ENCODE measurements at regions not wholly inside any gene's neighbourhood (a gene's known extent, or its start where the extent isn't known, plus 50 kb on each side); places are given as distances from the start of the nearest gene placed in this dataset.
A peak's percentile ranks its signal among the peaks of the same experiment; 100 is the strongest.

- DNase-seq: no peak
These were observed 206.4 kb upstream of the BCOR start for GRCh38 chrX:40304115-40304514.

- peak in 1 of 2 experiments; percentile 22 for DNase-seq
These were observed 205.7 kb upstream of the BCOR start for GRCh38 chrX:40303256-40304077.

GRCh38 chrX:40300286-40300890 is 202.6 kb upstream of the BCOR start:
- DNase-seq: peak; percentile 44 to 51

- DNase-seq: no peak
These were observed 201.9 kb upstream of the BCOR start for GRCh38 chrX:40299641-40300046.

- no peak for DNase-seq
These were observed 201.1 kb upstream of the BCOR start for GRCh38 chrX:40298572-40299479.

- DNase-seq: no peak
These were observed 200.3 kb upstream of the BCOR start for GRCh38 chrX:40298069-40298468.

- no peak for DNase-seq
These were observed 193.8 kb upstream of the BCOR start for GRCh38 chrX:40291553-40291952.

- DNase-seq: no peak
These were observed 192.8 kb upstream of the BCOR start for GRCh38 chrX:40290517-40290916.

- no peak for DNase-seq
These were observed 188.1 kb upstream of the BCOR start for GRCh38 chrX:40285876-40286275.

- no peak for DNase-seq
These were observed 187.1 kb upstream of the BCOR start for GRCh38 chrX:40284852-40285251.

- DNase-seq: no peak
These were observed 186.2 kb upstream of the BCOR start for GRCh38 chrX:40283981-40284380.

GRCh38 chrX:40282946-40283660 is 185.3 kb upstream of the BCOR start:
- DNase-seq: no peak

- DNase-seq: no peak
These were observed 184.6 kb upstream of the BCOR start for GRCh38 chrX:40282348-40282747.

GRCh38 chrX:40281336-40282005 is 183.7 kb upstream of the BCOR start:
- DNase-seq: no peak

GRCh38 chrX:40279762-40280161 is 182.0 kb upstream of the BCOR start:
- no peak for DNase-seq

GRCh38 chrX:40279091-40279430 is 181.3 kb upstream of the BCOR start:
- DNase-seq: no peak

GRCh38 chrX:40278340-40279090 is 180.8 kb upstream of the BCOR start:
- peak; percentile 45 to 55 for DNase-seq

- DNase-seq: no peak
These were observed 179.9 kb upstream of the BCOR start for GRCh38 chrX:40277672-40278071.

GRCh38 chrX:40273356-40274050 is 175.7 kb upstream of the BCOR start:
- no peak for DNase-seq

- DNase-seq: no peak
These were observed 175.0 kb upstream of the BCOR start for GRCh38 chrX:40272776-40273175.

- DNase-seq: no peak
These were observed 174.4 kb upstream of the BCOR start for GRCh38 chrX:40272141-40272540.
